CD14-positive monocyte (primary cell): ENCODE measurements at regions not wholly inside any gene's neighbourhood (a gene's known extent, or its start where the extent isn't known, plus 50 kb on each side); places are given as distances from the start of the nearest gene placed in this dataset.

Experiments used
- DNase-seq, 3 donors: peaks; one replicate each; pipeline ENCODE4 v3.0.0-alpha.2; 2011 to 2022
- H2AFZ ChIP-seq: 2 replicates; pipeline ENCODE4 v1.6.0; 2012; ENCODE audit warnings: mild to moderate bottlenecking, low read depth, low read length, inconsistent platforms; ENCODE audit not compliant: insufficient read depth, poor library complexity, severe bottlenecking
- H3K27ac ChIP-seq, 2 donors: 1 replicate in 1 of 2; 2 replicates in 1 of 2; pipeline ENCODE4 v1.5.1; 2012 to 2013; ENCODE audit warnings: low read length in 2 of 2, control low read depth in 1 of 2, inconsistent platforms in 1 of 2, low read depth in 1 of 2, mild to moderate bottlenecking in 1 of 2
- H3K27me3 ChIP-seq, 2 donors: one replicate each; pipeline versions ENCODE4 v1.6.0 to v1.6.1; 2011 to 2013; ENCODE audit warnings: low read length in 2 of 2; ENCODE audit not compliant: control insufficient read depth in 2 of 2, insufficient read depth in 2 of 2
- H3K36me3 ChIP-seq, 2 donors: replicated peaks in 1 of 2; 1 replicate in 1 of 2; 2 replicates in 1 of 2; pipeline versions ENCODE4 v1.5.1 to v1.6.1; 2012 to 2013; ENCODE audit warnings: low read length in 2 of 2, control low read depth in 1 of 2, inconsistent platforms in 1 of 2, mild to moderate bottlenecking in 1 of 2; ENCODE audit not compliant: insufficient read depth in 2 of 2, control insufficient read depth in 1 of 2
- H3K4me1 ChIP-seq, 2 donors: 1 replicate in 1 of 2; 2 replicates in 1 of 2; pipeline versions ENCODE4 v1.5.1 to v1.6.1; 2012 to 2013; ENCODE audit warnings: low read length in 2 of 2, control low read depth in 1 of 2, inconsistent platforms in 1 of 2, mild to moderate bottlenecking in 1 of 2, moderate library complexity in 1 of 2; ENCODE audit not compliant: insufficient read depth in 2 of 2, control insufficient read depth in 1 of 2
- H3K4me2 ChIP-seq: replicated peaks from 2 replicates; pipeline ENCODE3; 2012; ENCODE audit warnings: low read length, moderate library complexity, mild to moderate bottlenecking; ENCODE audit not compliant: poor library complexity, severe bottlenecking; ENCODE audit errors: extremely low read depth
- H3K4me3 ChIP-seq, 3 experiments: fragments of 200-600 bp in 1 of 3; sonication (generic) in 1 of 3; replicated peaks in 1 of 3; 1 replicate in 2 of 3; 2 replicates in 1 of 3; pipeline ENCODE4 v1.5.1; 2011 to 2013; ENCODE audit warnings: low read length in 3 of 3, mild to moderate bottlenecking in 3 of 3, control low read depth in 2 of 3, low read depth in 2 of 3, inconsistent platforms in 1 of 3, moderate library complexity in 1 of 3
- H3K79me2 ChIP-seq: 2 replicates; pipeline ENCODE4 v1.6.0; 2012; ENCODE audit warnings: mild to moderate bottlenecking, control low read depth, inconsistent platforms, low read length, moderate library complexity; ENCODE audit not compliant: insufficient read depth
- H3K9ac ChIP-seq: 2 replicates; pipeline ENCODE4 v1.6.0; 2017; ENCODE audit warnings: low read length, mild to moderate bottlenecking; ENCODE audit not compliant: insufficient read depth, poor library complexity, severe bottlenecking
- H3K9me3 ChIP-seq, 2 donors: replicated peaks in 1 of 2; 1 replicate in 1 of 2; 2 replicates in 1 of 2; pipeline versions ENCODE4 v1.5.1 to v1.6.1; 2012 to 2013; ENCODE audit warnings: low read length in 2 of 2, control low read depth in 1 of 2; ENCODE audit not compliant: control insufficient read depth in 1 of 2, insufficient read depth in 1 of 2
- H4K20me1 ChIP-seq: 2 replicates; pipeline ENCODE4 v1.6.0; 2012; ENCODE audit warnings: mild to moderate bottlenecking, low read length, control low read depth, moderate library complexity; ENCODE audit not compliant: insufficient read depth
- H3K27ac Mint-ChIP-seq, 7 donors: one replicate each; pipeline ENCODE4 v1.8.0; 2020; ENCODE audit warnings: mild to moderate bottlenecking in 7 of 7, mixed read lengths in 7 of 7, moderate library complexity in 6 of 7, inconsistent platforms in 2 of 7
- H3K27me3 Mint-ChIP-seq, 3 donors: one replicate each; pipeline ENCODE4 v1.8.0; 2021 to 2022; ENCODE audit warnings: low read depth in 3 of 3, mild to moderate bottlenecking in 3 of 3, mixed read lengths in 3 of 3, moderate library complexity in 3 of 3, inconsistent platforms in 1 of 3
- H3K36me3 Mint-ChIP-seq, 2 donors: one replicate each; pipeline ENCODE4 v1.8.0; 2020; ENCODE audit warnings: mixed read lengths in 2 of 2, inconsistent platforms in 1 of 2, mild to moderate bottlenecking in 1 of 2
- H3K4me1 Mint-ChIP-seq: one replicate; pipeline ENCODE4 v1.8.0; 2020; ENCODE audit warnings: mild to moderate bottlenecking, mixed read lengths
- H3K4me3 Mint-ChIP-seq, 2 donors: one replicate each; pipeline ENCODE4 v1.8.0; 2020; ENCODE audit warnings: mild to moderate bottlenecking in 2 of 2, mixed read lengths in 2 of 2, moderate library complexity in 1 of 2
- H3K9me3 Mint-ChIP-seq, 7 donors: one replicate each; pipeline ENCODE4 v1.8.0; 2020 to 2022; ENCODE audit warnings: mixed read lengths in 7 of 7, mild to moderate bottlenecking in 6 of 7, moderate library complexity in 6 of 7, inconsistent platforms in 2 of 7
- CTCF ChIP-seq: fragments of 200-600 bp; IDR thresholded peaks from one replicate; pipeline ENCODE4 v1.8.0; 2022; ENCODE audit warnings: antibody characterized with exemption, mild to moderate bottlenecking
- WGBS: methylation state at CpG from one replicate; pipeline ENCODE4 v1.1.5; 2013; ENCODE audit warnings: missing lambda C conversion rate; ENCODE audit not compliant: insufficient coverage; 5-methylcytosine and 5-hydroxymethylcytosine counted together
- intact Hi-C, 2 donors: fragments of 100-400 bp; cut with micrococcal nuclease; formaldehyde crosslinking; loops; one replicate each; pipeline versions ENCODE4 v1.15.0 to v1.15.1; 2023

- TF ChIP-seq CTCF, result no peak
- Mint-ChIP-seq H3K36me3 (no peaks in the 10 kb centered on the region), H3K27ac (no peak overlapping the region), H3K4me1 (no peaks in the 10 kb centered on the region), H3K4me3 (no peak overlapping the region), H3K27me3 (no peaks in the 10 kb centered on the region), H3K9me3 (peaks cover 0 to 2% (median 0%) of the 10 kb centered on the region in 7 donors)
- intact Hi-C loops, result no loop called here
- Histone ChIP-seq H3K9ac (no peak overlapping the region), H3K4me3 (no peak overlapping the region), H3K4me1 (no peaks in the 10 kb centered on the region), H4K20me1 (no peaks in the 10 kb centered on the region), H3K27me3 (no peaks in the 10 kb centered on the region), H3K36me3 (no peaks in the 10 kb centered on the region), H3K4me2 (no peak overlapping the region), H3K9me3 (peaks cover 0 to 3% of the 10 kb centered on the region in 2 donors), H3K79me2 (no peaks in the 10 kb centered on the region), H3K27ac (no peak overlapping the region), H2AFZ (no peak overlapping the region)
- no peak for DNase-seq
- WGBS, result 100% methylated on average over 3 of the region's 5 CpGs
These were observed 741.2 kb upstream of the PCDH9 start for GRCh38 chr13:67971291-67971690.

- H3K4me1 Mint-ChIP-seq, result no peaks in the 10 kb centered on the region
These were observed 736.9 kb upstream of the PCDH9 start for GRCh38 chr13:67967031-67967430.

More at GRCh38 chr13:67967031-67967430, 736.9 kb upstream of the PCDH9 start:
- Mint-ChIP-seq H3K36me3 (no peaks in the 10 kb centered on the region), H3K9me3 (no peaks in the 10 kb centered on the region), H3K27ac (no peak overlapping the region), H3K4me3 (no peak overlapping the region), H3K27me3 (no peaks in the 10 kb centered on the region)
- no peaks in the 10 kb centered on the region for H3K27me3 ChIP-seq
- intact Hi-C loops, result no loop called here
- no peak for DNase-seq
- no peak overlapping the region for H3K9ac ChIP-seq
- H3K4me2 ChIP-seq, result no peak overlapping the region
- H2AFZ ChIP-seq, result no peak overlapping the region
- H3K36me3 ChIP-seq, result no peaks in the 10 kb centered on the region
- no peaks in the 10 kb centered on the region for H4K20me1 ChIP-seq
- no CpG with 5 or more reads among the region's 1 CpG for WGBS
- TF ChIP-seq CTCF, result no peak
- no peak overlapping the region for H3K4me3 ChIP-seq
- H3K9me3 ChIP-seq, result peaks cover 0 to 3% of the 10 kb centered on the region in 2 donors
- no peak overlapping the region for H3K27ac ChIP-seq
- H3K79me2 ChIP-seq, result no peaks in the 10 kb centered on the region
- H3K4me1 ChIP-seq, result no peaks in the 10 kb centered on the region
